Endothelial cell of umbilical vein (primary cell): ENCODE measurements at regions not wholly inside any gene's neighbourhood (a gene's known extent, or its start where the extent isn't known, plus 50 kb on each side); places are given as distances from the start of the nearest gene placed in this dataset.

Experiments
- BruUV-seq: library from RNA; stranded (reverse); fragments of 400-500 nt; replicated peaks from 2 replicates; lab custom pipeline; 2021; lab: Mats Ljungman, UMichigan
- CTCF ChIA-PET: fragments of 300-600, 350-600 bp; sonication (Branson Sonifier 250); formaldehyde crosslinking; loops from one replicate; lab custom pipeline; 2021; ENCODE audit warnings: antibody characterized with exemption, inconsistent platforms; lab: Charles Lee
- POLR2A ChIA-PET: fragments of 300-600, 350-600 bp; sonication (Branson Sonifier 250); formaldehyde crosslinking; loops from one replicate; lab custom pipeline; 2021; ENCODE audit warnings: antibody characterized with exemption, inconsistent platforms; lab: Charles Lee
- DNase-seq: peaks from one replicate; pipeline ENCODE4 v3.0.0-alpha.2; 2011; ENCODE audit warnings: low read depth, low spot score
- FAIRE-seq: peaks from 2 replicates; lab custom pipeline; 2011; peaks lifted over from hg19 to GRCh38; lab: Jason Lieb, UNC
- H2AFZ ChIP-seq: 2 replicates; pipeline ENCODE4 v1.6.0; 2012; ENCODE audit warnings: low read depth, low read length, control low read depth, inconsistent platforms
- H3K27ac ChIP-seq: 2 replicates; pipeline ENCODE4 v1.5.1; 2011; ENCODE audit warnings: low read depth, mild to moderate bottlenecking, control low read depth, low read length, moderate library complexity; ENCODE audit not compliant: insufficient read depth
- H3K27me3 ChIP-seq, 2 experiments: 2 replicates each; pipeline versions ENCODE4 v1.6.0 to v1.6.1; 2011; ENCODE audit warnings: low read length in 2 of 2, mixed read lengths in 1 of 2; ENCODE audit not compliant: control insufficient read depth in 2 of 2, insufficient read depth in 2 of 2
- H3K36me3 ChIP-seq, 2 experiments: 2 replicates in 1 of 2; 3 replicates in 1 of 2; pipeline ENCODE4 v1.5.1; 2011; ENCODE audit warnings: low read length in 2 of 2, mild to moderate bottlenecking in 1 of 2, moderate library complexity in 1 of 2; ENCODE audit not compliant: control insufficient read depth in 2 of 2, insufficient read depth in 2 of 2; ENCODE audit errors: extremely low read depth in 1 of 2
- H3K4me1 ChIP-seq: 3 replicates; pipeline ENCODE4 v1.5.1; 2011; ENCODE audit warnings: mild to moderate bottlenecking, low read length; ENCODE audit not compliant: control insufficient read depth, insufficient read depth; ENCODE audit errors: extremely low read depth
- H3K4me2 ChIP-seq: 2 replicates; pipeline ENCODE4 v1.6.1; 2011; ENCODE audit warnings: low read length, control low read depth, mixed read lengths; ENCODE audit not compliant: insufficient read depth
- H3K4me3 ChIP-seq, 3 experiments: fragments of 200-600 bp in 1 of 3; sonication (generic), shearing (Covaris generic) in 1 of 3; replicated peaks in 1 of 3; 2 replicates each; pipeline ENCODE4 v1.5.1; 2011 to 2016; ENCODE audit warnings: control low read depth in 3 of 3, low read length in 3 of 3, mild to moderate bottlenecking in 2 of 3, inconsistent platforms in 1 of 3, low read depth in 1 of 3, moderate library complexity in 1 of 3; ENCODE audit not compliant: insufficient read depth in 1 of 3
- H3K79me2 ChIP-seq: 2 replicates; pipeline ENCODE4 v1.6.0; 2012; ENCODE audit warnings: low read length, inconsistent platforms; ENCODE audit not compliant: control insufficient read depth, insufficient read depth
- H3K9ac ChIP-seq: replicated peaks from 2 replicates; pipeline ENCODE3; 2011; ENCODE audit warnings: low read length, control low read depth; ENCODE audit not compliant: insufficient read depth; ENCODE audit errors: extremely low read depth
- H3K9me1 ChIP-seq: replicated peaks from 3 replicates; pipeline ENCODE4 v1.6.0; 2011; ENCODE audit warnings: mild to moderate bottlenecking, low read length; ENCODE audit not compliant: control insufficient read depth, insufficient read depth; ENCODE audit errors: extremely low read depth
- H3K9me3 ChIP-seq: replicated peaks from 2 replicates; pipeline ENCODE4 v1.5.1; 2012; ENCODE audit warnings: low read length, inconsistent platforms; ENCODE audit not compliant: control insufficient read depth, insufficient read depth
- H4K20me1 ChIP-seq: replicated peaks from 2 replicates; pipeline ENCODE3; 2011; ENCODE audit warnings: mild to moderate bottlenecking, low read length; ENCODE audit not compliant: control insufficient read depth, insufficient read depth; ENCODE audit errors: extremely low read depth
- EZH2 ChIP-seq: IDR thresholded peaks from 2 replicates; pipeline ENCODE4 v1.6.1; 2012; ENCODE audit warnings: borderline replicate concordance, low read depth, mild to moderate bottlenecking, moderate library complexity, low read length, inconsistent platforms; ENCODE audit not compliant: severe bottlenecking
- FOS ChIP-seq: IDR thresholded peaks from 2 replicates; pipeline ENCODE4 v1.6.1; 2011; ENCODE audit warnings: mild to moderate bottlenecking, low read length, moderate library complexity, borderline replicate concordance; ENCODE audit not compliant: insufficient read depth
- GATA2 ChIP-seq: IDR thresholded peaks from 2 replicates; pipeline ENCODE4 v1.7.0; 2011; ENCODE audit warnings: low read depth, mild to moderate bottlenecking, moderate library complexity, mixed read lengths, low read length; ENCODE audit not compliant: insufficient read length, insufficient read depth
- JUN ChIP-seq: IDR thresholded peaks from 2 replicates; pipeline ENCODE4 v1.6.1; 2011; ENCODE audit warnings: borderline replicate concordance, low read depth; ENCODE audit not compliant: insufficient read length, insufficient read depth
- MYC ChIP-seq: IDR thresholded peaks from one replicate; pipeline ENCODE4 v1.6.1; 2011; ENCODE audit warnings: mild to moderate bottlenecking, low read depth, low read length
- POLR2A ChIP-seq: IDR thresholded peaks from 2 replicates; pipeline ENCODE4 v1.6.1; 2012; ENCODE audit warnings: low read depth, mild to moderate bottlenecking, control low read depth, low read length
- POLR2AphosphoS5 ChIP-seq: IDR thresholded peaks from 2 replicates; pipeline ENCODE4 v1.6.1; 2012; ENCODE audit warnings: low read depth, mild to moderate bottlenecking, control low read depth, low read length, moderate library complexity; ENCODE audit not compliant: insufficient read depth
- dilution Hi-C: fragments of 300-500 bp; cut with MboI; formaldehyde crosslinking; loops from one replicate; pipeline ENCODE4 v1.15.0; 2019; ENCODE audit warnings: low sequenced_read_pairs; ENCODE audit not compliant: extremely low pct_ligation_motif_present
- intact Hi-C: fragments of 100-400 bp; cut with micrococcal nuclease; formaldehyde crosslinking; loops from one replicate; pipeline ENCODE4 v1.10.0; 2022
- TF ChIP-seq, protein P1 (sequence below): IDR thresholded peaks from 2 replicates; pipeline ENCODE4 v1.6.1; 2011; ENCODE audit not compliant: insufficient read depth, insufficient read length
- TF ChIP-seq, protein P2 (sequence below), 2 donors: IDR thresholded peaks; 1 replicate in 1 of 2; 2 replicates in 1 of 2; pipeline ENCODE4 v1.5.1; 2011; ENCODE audit warnings: low read length in 2 of 2, mild to moderate bottlenecking in 2 of 2, moderate library complexity in 2 of 2, control low read depth in 1 of 2, inconsistent platforms in 1 of 2, low read depth in 1 of 2; ENCODE audit not compliant: insufficient read depth in 1 of 2; ENCODE audit errors: extremely low read depth in 1 of 2

DNA sequence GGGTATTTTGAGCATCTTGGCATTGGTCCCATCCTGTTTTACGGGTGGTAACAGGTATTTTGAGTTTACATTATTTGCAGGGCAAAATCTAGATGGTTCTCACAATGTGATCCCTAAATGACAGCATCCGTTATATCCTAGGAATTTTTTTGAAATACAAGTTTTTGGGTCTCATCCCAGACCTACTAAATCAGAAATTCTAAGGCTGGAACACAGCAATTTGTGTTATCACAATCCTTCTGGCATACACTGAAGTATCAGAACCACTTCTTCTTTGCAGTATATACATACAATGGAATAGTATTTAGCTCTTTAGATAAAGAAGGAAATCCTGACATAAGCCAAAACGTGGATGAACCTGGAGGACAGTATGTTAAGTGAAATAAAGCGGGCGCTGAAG, 104.1 kb upstream of the LSM6 start:
- H3K9me3 ChIP-seq: no peaks in the 10 kb centered on the region
- H3K4me3 ChIP-seq: no peak overlapping the region
- no TSS peak for BruUV-seq
- H2AFZ ChIP-seq: no peak overlapping the region
- CTCF ChIA-PET: no interaction called here
- POLR2A ChIA-PET: no interaction called here
- intact Hi-C loops (no loop called here), dilution Hi-C loops (no loop called here)
- no peaks in the 10 kb centered on the region for H4K20me1 ChIP-seq
- TF ChIP-seq GATA2 (no peak), MYC (no peak), EZH2 (no peak), JUN (no peak), FOS (no peak), POLR2AphosphoS5 (no peak), POLR2A (no peak)
- TF ChIP-seq, protein P1, sequence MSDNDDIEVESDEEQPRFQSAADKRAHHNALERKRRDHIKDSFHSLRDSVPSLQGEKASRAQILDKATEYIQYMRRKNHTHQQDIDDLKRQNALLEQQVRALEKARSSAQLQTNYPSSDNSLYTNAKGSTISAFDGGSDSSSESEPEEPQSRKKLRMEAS: no peak
- TF ChIP-seq, protein P2, sequence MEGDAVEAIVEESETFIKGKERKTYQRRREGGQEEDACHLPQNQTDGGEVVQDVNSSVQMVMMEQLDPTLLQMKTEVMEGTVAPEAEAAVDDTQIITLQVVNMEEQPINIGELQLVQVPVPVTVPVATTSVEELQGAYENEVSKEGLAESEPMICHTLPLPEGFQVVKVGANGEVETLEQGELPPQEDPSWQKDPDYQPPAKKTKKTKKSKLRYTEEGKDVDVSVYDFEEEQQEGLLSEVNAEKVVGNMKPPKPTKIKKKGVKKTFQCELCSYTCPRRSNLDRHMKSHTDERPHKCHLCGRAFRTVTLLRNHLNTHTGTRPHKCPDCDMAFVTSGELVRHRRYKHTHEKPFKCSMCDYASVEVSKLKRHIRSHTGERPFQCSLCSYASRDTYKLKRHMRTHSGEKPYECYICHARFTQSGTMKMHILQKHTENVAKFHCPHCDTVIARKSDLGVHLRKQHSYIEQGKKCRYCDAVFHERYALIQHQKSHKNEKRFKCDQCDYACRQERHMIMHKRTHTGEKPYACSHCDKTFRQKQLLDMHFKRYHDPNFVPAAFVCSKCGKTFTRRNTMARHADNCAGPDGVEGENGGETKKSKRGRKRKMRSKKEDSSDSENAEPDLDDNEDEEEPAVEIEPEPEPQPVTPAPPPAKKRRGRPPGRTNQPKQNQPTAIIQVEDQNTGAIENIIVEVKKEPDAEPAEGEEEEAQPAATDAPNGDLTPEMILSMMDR (IDR thresholded peaks at IDR 0.05; ENCODE audit: extremely low read depth in 1 of 2, insufficient read depth in 1 of 2, low read depth in 1 of 2, low read length in 2 of 2): no peak
- FAIRE-seq (no peak), DNase-seq (no peak)
- H3K36me3 ChIP-seq: no peaks in the 10 kb centered on the region
- no peaks in the 10 kb centered on the region for H3K79me2 ChIP-seq
- no peak overlapping the region for H3K9ac ChIP-seq
- H3K27me3 ChIP-seq: peaks cover 0 to 13% of the 10 kb centered on the region in 2 experiments
- no peaks in the 10 kb centered on the region for H3K4me1 ChIP-seq
- H3K9me1 ChIP-seq: no peaks in the 10 kb centered on the region
- H3K27ac ChIP-seq: no peak overlapping the region
- H3K4me2 ChIP-seq: no peak overlapping the region
